Limb (tissue), 2 donors: ENCODE measurements at regions not wholly inside any gene's neighbourhood (a gene's known extent, or its start where the extent isn't known, plus 50 kb on each side); places are given as distances from the start of the nearest gene placed in this dataset.
"Not testable (repeated sequence)": the region's sequence is repeated elsewhere in the genome, so short reads cannot be mapped to it uniquely, and the experiment has no call there.

Experiments used
- DNase-seq, 2 donors: peaks; one replicate each; pipeline ENCODE4 v3.0.0-alpha.2; 2016; ENCODE audit errors: extremely low spot score in 2 of 2

GRCh38 chr4:94014484-94015136, 186.1 kb downstream of the ATOH1 start:
- no peak for DNase-seq

GRCh38 chr4:94015956-94016355, 187.4 kb downstream of the ATOH1 start:
- no peak for DNase-seq

- no peak for DNase-seq
These were observed 174.9 kb upstream of the SMARCAD1 start for GRCh38 chr4:94032754-94033153.

- no peak for DNase-seq
These were observed 170.7 kb upstream of the SMARCAD1 start for GRCh38 chr4:94036964-94037363.

- no peak for DNase-seq
These were observed 169.5 kb upstream of the SMARCAD1 start for GRCh38 chr4:94038195-94038594.

- DNase-seq, result no peak
These were observed 168.4 kb upstream of the SMARCAD1 start for GRCh38 chr4:94039226-94039625.

- DNase-seq, result not testable (repeated sequence)
These were observed 163.2 kb upstream of the SMARCAD1 start for GRCh38 chr4:94044471-94044870.

- no peak for DNase-seq
These were observed 144.6 kb upstream of the SMARCAD1 start for GRCh38 chr4:94063084-94063483.

- DNase-seq, result peak in 1 of 2 donors; percentile 27
These were observed 138.6 kb upstream of the SMARCAD1 start for GRCh38 chr4:94068753-94069719.

GRCh38 chr4:94076498-94076897, 131.2 kb upstream of the SMARCAD1 start:
- DNase-seq, result no peak

GRCh38 chr4:94084155-94084554, 123.5 kb upstream of the SMARCAD1 start:
- DNase-seq, result no peak

GRCh38 chr4:94099141-94099540, 108.5 kb upstream of the SMARCAD1 start:
- DNase-seq, result not testable (repeated sequence)

GRCh38 chr4:94112644-94113043, 95.0 kb upstream of the SMARCAD1 start:
- DNase-seq, result no peak

GRCh38 chr4:94115687-94116086, 92.0 kb upstream of the SMARCAD1 start:
- DNase-seq, result no peak

GRCh38 chr4:94116842-94117241, 90.8 kb upstream of the SMARCAD1 start:
- DNase-seq, result no peak

- DNase-seq, result peak in 1 of 2 donors; percentile 17
These were observed 81.0 kb upstream of the SMARCAD1 start for GRCh38 chr4:94126669-94127068.

- peak in 1 of 2 donors; percentile 19 for DNase-seq
These were observed 79.8 kb upstream of the SMARCAD1 start for GRCh38 chr4:94127707-94128328.

GRCh38 chr4:94131212-94131611, 76.5 kb upstream of the SMARCAD1 start:
- DNase-seq, result no peak

- no peak for DNase-seq
These were observed 72.0 kb upstream of the SMARCAD1 start for GRCh38 chr4:94135701-94136100.

GRCh38 chr4:94139931-94140612, 67.6 kb upstream of the SMARCAD1 start:
- DNase-seq, result no peak

GRCh38 chr4:94141001-94141400, 66.7 kb upstream of the SMARCAD1 start:
- DNase-seq, result no peak

GRCh38 chr4:94148052-94148451, 59.6 kb upstream of the SMARCAD1 start:
- DNase-seq, result not testable (repeated sequence)
